ENCODE measurements at regions not wholly inside any gene's neighbourhood (a gene's known extent, or its start where the extent isn't known, plus 50 kb on each side); places are given as distances from the start of the nearest gene placed in this dataset.

DNA sequence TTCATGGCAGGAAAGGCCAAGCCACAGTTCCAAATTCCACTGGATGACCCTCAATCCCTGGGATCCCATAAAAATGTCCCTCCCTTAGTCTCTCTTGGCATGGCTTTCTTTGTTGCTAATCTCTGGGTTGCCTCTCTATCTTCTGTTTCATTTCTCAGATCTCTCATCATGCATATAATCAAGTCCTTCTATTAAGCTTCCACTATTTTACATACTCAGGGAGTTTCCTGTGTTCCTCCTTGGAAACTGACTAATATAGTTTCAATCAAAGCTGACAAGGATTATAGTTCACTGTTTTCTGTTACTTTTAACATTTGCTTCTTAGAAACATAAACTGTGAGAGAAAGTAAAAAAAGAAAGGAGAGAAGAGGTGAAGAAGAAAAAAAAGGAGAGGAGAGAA is 113.8 kb upstream of the COL8A1 start:
- TF ChIP-seq, protein P1, sequence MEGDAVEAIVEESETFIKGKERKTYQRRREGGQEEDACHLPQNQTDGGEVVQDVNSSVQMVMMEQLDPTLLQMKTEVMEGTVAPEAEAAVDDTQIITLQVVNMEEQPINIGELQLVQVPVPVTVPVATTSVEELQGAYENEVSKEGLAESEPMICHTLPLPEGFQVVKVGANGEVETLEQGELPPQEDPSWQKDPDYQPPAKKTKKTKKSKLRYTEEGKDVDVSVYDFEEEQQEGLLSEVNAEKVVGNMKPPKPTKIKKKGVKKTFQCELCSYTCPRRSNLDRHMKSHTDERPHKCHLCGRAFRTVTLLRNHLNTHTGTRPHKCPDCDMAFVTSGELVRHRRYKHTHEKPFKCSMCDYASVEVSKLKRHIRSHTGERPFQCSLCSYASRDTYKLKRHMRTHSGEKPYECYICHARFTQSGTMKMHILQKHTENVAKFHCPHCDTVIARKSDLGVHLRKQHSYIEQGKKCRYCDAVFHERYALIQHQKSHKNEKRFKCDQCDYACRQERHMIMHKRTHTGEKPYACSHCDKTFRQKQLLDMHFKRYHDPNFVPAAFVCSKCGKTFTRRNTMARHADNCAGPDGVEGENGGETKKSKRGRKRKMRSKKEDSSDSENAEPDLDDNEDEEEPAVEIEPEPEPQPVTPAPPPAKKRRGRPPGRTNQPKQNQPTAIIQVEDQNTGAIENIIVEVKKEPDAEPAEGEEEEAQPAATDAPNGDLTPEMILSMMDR (IDR thresholded peaks at IDR 0.05), result no peak

DNA sequence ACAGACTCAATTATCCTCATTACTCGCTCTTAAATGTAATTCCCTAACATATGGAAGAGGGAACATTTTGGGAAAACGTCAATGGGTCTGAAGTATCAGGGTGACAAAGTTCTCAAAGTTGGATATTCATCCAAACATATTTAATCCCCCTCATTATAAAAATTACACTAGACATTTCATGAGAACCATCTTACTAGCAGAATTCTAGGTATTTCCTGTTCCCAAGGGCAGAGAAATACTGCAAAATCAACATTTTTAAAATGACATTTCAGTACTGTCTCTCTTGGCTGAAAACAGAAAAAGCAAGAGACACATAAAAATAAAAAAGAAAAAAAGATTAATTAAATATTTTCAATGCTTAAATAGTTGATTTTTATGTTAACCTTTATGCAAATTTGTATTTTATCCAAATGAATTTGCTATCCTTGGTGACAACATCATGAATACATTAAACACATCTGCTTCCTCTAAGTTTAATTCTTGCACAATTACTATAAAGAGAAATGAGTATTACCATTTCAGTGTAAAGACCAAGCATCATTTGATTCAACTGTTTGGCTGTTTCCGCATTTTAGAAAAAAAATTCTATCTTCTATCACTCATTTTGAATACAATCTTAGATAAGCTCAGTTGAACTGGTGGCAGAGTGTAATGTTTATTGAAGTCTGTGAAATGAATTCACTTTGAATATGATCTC is 114.8 kb upstream of the COL8A1 start:
- TF ChIP-seq, protein P1 (IDR thresholded peaks at IDR 0.05), result no peak

DNA sequence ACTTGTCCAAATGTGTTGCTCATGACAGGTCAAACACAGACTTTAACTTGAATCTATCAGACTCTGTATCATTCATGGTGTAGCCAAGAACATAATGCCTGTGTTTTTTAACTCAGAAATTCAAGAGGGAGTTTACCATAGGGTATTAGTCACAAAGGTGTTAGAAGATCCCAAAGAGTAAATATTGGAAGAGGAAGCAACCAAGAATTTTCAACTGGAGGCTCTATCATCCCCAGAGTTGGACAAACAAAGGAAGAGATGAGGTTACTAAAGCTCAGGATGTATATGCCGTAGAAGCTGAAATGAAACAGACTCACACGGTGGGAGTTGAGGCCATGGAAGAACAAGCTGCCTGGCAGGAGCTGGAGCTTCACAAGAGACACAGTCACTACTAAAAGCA is 116.2 kb upstream of the COL8A1 start:
- TF ChIP-seq, protein P1 (IDR thresholded peaks at IDR 0.05), result no peak

DNA sequence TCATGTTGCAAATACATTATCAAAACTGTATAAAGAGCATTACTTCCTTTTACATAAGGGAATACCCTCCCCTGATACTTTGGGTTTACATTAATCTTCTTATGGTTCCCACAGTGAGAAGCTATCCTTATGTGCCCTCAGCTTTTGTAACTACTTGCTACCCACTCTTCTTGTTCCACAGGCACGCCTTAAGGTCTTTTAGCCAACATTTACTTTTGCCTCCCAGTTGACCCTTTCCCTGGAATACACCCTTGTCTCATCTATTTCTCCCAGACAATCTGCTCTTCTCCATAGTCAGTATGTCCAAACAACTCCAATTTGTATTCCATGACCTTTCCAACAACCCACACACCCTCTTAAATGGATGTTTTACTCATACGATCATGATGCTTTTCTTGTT is 116.8 kb upstream of the COL8A1 start:
- TF ChIP-seq, protein P1 (IDR thresholded peaks at IDR 0.05), result no peak

DNA sequence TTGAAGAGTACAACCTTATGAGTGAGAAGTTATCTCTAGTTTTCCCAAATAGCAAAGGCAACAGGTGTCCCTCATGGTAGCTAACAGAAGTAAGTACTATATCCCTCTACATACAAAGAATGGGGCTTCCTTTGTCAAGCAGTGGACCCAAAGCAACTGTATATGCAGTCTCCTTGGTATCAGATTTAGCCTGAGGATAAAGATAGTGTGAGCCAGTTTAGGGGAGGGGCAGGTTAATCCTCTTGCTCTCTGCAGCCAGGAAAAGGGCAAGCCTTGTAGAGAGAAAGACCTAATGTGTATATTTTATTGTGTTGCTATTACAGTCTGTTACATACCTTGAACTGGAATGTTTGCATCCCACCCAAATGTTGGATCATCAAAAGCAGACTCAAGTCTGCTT is 117.9 kb upstream of the COL8A1 start:
- TF ChIP-seq, protein P1 (IDR thresholded peaks at IDR 0.05), result no peak

DNA sequence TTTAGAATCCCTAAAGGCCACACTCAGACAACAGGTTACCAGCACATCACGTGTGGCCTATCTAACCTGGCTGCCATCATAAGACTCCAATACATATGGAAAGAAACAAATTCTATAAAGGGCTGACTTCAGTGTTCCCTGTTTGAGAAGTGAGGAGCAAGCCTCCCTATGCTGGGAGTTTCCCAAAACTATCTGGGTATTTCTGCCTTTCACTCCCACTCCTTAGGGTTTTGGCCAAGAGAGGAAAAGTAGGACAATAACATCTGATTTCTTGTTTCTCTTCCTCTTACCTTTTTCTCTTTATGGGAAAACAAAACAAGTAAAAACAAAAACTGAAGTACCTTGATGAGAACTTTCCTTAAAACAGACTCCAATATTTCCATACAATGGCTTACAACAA is 121.5 kb upstream of the COL8A1 start:
- TF ChIP-seq, protein P1 (IDR thresholded peaks at IDR 0.05), result no peak

DNA sequence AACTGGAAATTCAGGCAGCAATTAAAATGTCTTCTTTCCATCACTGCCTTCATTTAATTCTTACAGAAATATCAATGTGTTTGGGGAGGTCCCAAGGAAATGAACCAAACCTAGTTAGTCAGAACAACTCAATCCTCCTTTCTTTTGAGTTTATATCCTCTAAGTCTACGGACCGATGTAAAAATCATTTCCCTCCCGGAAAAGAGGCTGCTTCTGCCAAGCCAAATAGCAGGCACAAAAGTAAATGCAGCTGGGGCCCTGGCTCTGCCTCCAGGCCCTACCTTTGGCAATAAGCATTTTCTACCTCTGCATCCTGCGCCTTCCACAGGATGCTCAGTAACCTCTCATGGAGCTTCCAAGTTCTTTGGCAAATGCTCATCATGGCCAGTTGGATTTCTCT is 122.5 kb upstream of the COL8A1 start:
- TF ChIP-seq, protein P1 (IDR thresholded peaks at IDR 0.05), result no peak

DNA sequence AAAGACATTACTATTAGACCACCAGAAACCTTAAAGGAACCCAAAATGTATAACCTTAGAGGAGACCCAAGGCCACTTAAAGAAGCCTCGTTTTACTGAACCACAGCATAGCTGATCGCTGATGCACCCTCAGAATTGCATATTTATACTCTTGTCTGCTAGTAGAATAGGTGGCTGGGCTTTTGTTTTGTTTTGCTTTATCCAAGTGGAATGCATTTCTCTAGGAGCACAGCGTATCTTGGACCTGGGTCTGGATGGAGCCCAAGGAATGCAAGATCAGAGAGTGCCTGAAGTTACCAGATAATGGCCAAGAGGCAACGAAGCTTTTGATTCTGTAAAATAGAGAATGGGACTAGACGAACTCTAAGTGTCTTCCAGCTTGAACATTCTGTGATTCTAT is 129.2 kb upstream of the COL8A1 start:
- TF ChIP-seq, protein P1 (IDR thresholded peaks at IDR 0.05), result no peak
